CD8-positive, alpha-beta memory T cell (primary cell): ENCODE measurements at regions not wholly inside any gene's neighbourhood (a gene's known extent, or its start where the extent isn't known, plus 50 kb on each side); places are given as distances from the start of the nearest gene placed in this dataset.

Experiments
- CTCF ChIA-PET: fragments of 350-600 bp; sonication (Branson Sonifier 250); formaldehyde crosslinking; loops from one replicate; lab custom pipeline; 2021; ENCODE audit warnings: antibody characterized with exemption; lab: Charles Lee
- POLR2A ChIA-PET: fragments of 350-600 bp; sonication (Branson Sonifier 250); formaldehyde crosslinking; loops from one replicate; lab custom pipeline; 2021; ENCODE audit warnings: antibody characterized with exemption; lab: Charles Lee
- DNase-seq, 5 donors: peaks; one replicate each; pipeline versions ENCODE4 v3.0.0 to v3.0.0-alpha.2; 2020 to 2022; ENCODE audit warnings: mixed read lengths in 1 of 5
- H3K27ac ChIP-seq: one replicate; pipeline ENCODE4 v1.7.0; 2013; ENCODE audit warnings: low read depth, mild to moderate bottlenecking, low read length, moderate library complexity
- H3K27me3 ChIP-seq: 2 replicates; pipeline ENCODE4 v1.7.0; 2013; ENCODE audit warnings: low read length, mild to moderate bottlenecking; ENCODE audit not compliant: insufficient read depth, poor library complexity, severe bottlenecking
- H3K36me3 ChIP-seq: 2 replicates; pipeline ENCODE4 v1.7.0; 2013; ENCODE audit warnings: mild to moderate bottlenecking, low read length, moderate library complexity; ENCODE audit not compliant: insufficient read depth
- H3K4me1 ChIP-seq: 2 replicates; pipeline ENCODE4 v1.7.0; 2013; ENCODE audit warnings: mild to moderate bottlenecking, low read length, moderate library complexity; ENCODE audit not compliant: insufficient read depth
- H3K4me3 ChIP-seq: 2 replicates; pipeline ENCODE4 v1.7.0; 2013; ENCODE audit warnings: mild to moderate bottlenecking, low read length
- H3K9me3 ChIP-seq: 2 replicates; pipeline ENCODE4 v1.7.0; 2013; ENCODE audit warnings: mild to moderate bottlenecking, low read length
- H3K27ac Mint-ChIP-seq, 8 donors: one replicate each; pipeline ENCODE4 v1.8.0; 2020 to 2021; ENCODE audit warnings: mixed read lengths in 8 of 8, mild to moderate bottlenecking in 6 of 8, inconsistent platforms in 3 of 8, moderate library complexity in 3 of 8
- H3K27me3 Mint-ChIP-seq, 2 donors: one replicate each; pipeline ENCODE4 v1.8.0; 2020 to 2021; ENCODE audit warnings: mixed read lengths in 2 of 2, mild to moderate bottlenecking in 1 of 2, moderate library complexity in 1 of 2
- H3K36me3 Mint-ChIP-seq, 3 donors: one replicate each; pipeline ENCODE4 v1.8.0; 2020 to 2021; ENCODE audit warnings: mixed read lengths in 3 of 3, inconsistent platforms in 1 of 3, mild to moderate bottlenecking in 1 of 3
- H3K4me1 Mint-ChIP-seq, 3 donors: one replicate each; pipeline ENCODE4 v1.8.0; 2020 to 2021; ENCODE audit warnings: mixed read lengths in 3 of 3, inconsistent platforms in 1 of 3, mild to moderate bottlenecking in 1 of 3
- H3K4me3 Mint-ChIP-seq, 7 donors: one replicate each; pipeline ENCODE4 v1.8.0; 2020 to 2021; ENCODE audit warnings: mixed read lengths in 7 of 7, mild to moderate bottlenecking in 6 of 7, moderate library complexity in 4 of 7, inconsistent platforms in 2 of 7
- H3K9me3 Mint-ChIP-seq, 5 donors: one replicate each; pipeline ENCODE4 v1.8.0; 2020 to 2022; ENCODE audit warnings: mixed read lengths in 5 of 5, mild to moderate bottlenecking in 3 of 5, moderate library complexity in 2 of 5, inconsistent platforms in 1 of 5

GRCh38 chr3:83882701-83883100 is 1076.1 kb upstream of the CADM2 start:
- no peak for DNase-seq
- Histone ChIP-seq H3K4me1 (no peaks in the 10 kb centered on the region), H3K27me3 (no peaks in the 10 kb centered on the region), H3K27ac (no peak overlapping the region), H3K36me3 (no peaks in the 10 kb centered on the region), H3K9me3 (no peaks in the 10 kb centered on the region), H3K4me3 (no peak overlapping the region)
- H3K4me1 Mint-ChIP-seq, result no peaks in the 10 kb centered on the region
- no peaks in the 10 kb centered on the region for H3K27me3 Mint-ChIP-seq
- H3K36me3 Mint-ChIP-seq, result peaks cover 0 to 2% (median 0%) of the 10 kb centered on the region in 3 donors
- POLR2A ChIA-PET, result no interaction called here
- H3K4me3 Mint-ChIP-seq, result no peak overlapping the region
- no peak overlapping the region for H3K27ac Mint-ChIP-seq
- CTCF ChIA-PET, result no interaction called here
- peaks cover 2 to 33% (median 7%) of the 10 kb centered on the region in 5 donors for H3K9me3 Mint-ChIP-seq

- Histone ChIP-seq H3K27ac (no peak overlapping the region), H3K36me3 (no peaks in the 10 kb centered on the region), H3K4me1 (no peaks in the 10 kb centered on the region), H3K9me3 (no peaks in the 10 kb centered on the region), H3K4me3 (no peak overlapping the region), H3K27me3 (no peaks in the 10 kb centered on the region)
- ChIA-PET CTCF (no interaction called here), POLR2A (no interaction called here)
- no peak overlapping the region for H3K27ac Mint-ChIP-seq
- H3K36me3 Mint-ChIP-seq, result no peaks in the 10 kb centered on the region
- peaks cover 2 to 31% (median 8%) of the 10 kb centered on the region in 5 donors for H3K9me3 Mint-ChIP-seq
- H3K27me3 Mint-ChIP-seq, result no peaks in the 10 kb centered on the region
- H3K4me1 Mint-ChIP-seq, result no peaks in the 10 kb centered on the region
- no peak for DNase-seq
- H3K4me3 Mint-ChIP-seq, result no peak overlapping the region
Measured at GRCh38 chr3:83890039-83890762, 1068.6 kb upstream of the CADM2 start.

GRCh38 chr3:83890763-83891135 is 1068.0 kb upstream of the CADM2 start:
- no peaks in the 10 kb centered on the region for H3K27me3 Mint-ChIP-seq
- no peaks in the 10 kb centered on the region for H3K36me3 Mint-ChIP-seq
- no peaks in the 10 kb centered on the region for H3K27me3 ChIP-seq
- no peak overlapping the region for H3K27ac Mint-ChIP-seq
- peaks cover 2 to 30% (median 8%) of the 10 kb centered on the region in 5 donors for H3K9me3 Mint-ChIP-seq
- H3K4me3 Mint-ChIP-seq, result no peak overlapping the region
- no peaks in the 10 kb centered on the region for H3K9me3 ChIP-seq
- no peak overlapping the region for H3K4me3 ChIP-seq
- no peak overlapping the region for H3K27ac ChIP-seq
- H3K4me1 Mint-ChIP-seq, result no peaks in the 10 kb centered on the region
- ChIA-PET POLR2A (no interaction called here), CTCF (no interaction called here)
- no peaks in the 10 kb centered on the region for H3K36me3 ChIP-seq
- DNase-seq, result no peak
- no peaks in the 10 kb centered on the region for H3K4me1 ChIP-seq

DNA sequence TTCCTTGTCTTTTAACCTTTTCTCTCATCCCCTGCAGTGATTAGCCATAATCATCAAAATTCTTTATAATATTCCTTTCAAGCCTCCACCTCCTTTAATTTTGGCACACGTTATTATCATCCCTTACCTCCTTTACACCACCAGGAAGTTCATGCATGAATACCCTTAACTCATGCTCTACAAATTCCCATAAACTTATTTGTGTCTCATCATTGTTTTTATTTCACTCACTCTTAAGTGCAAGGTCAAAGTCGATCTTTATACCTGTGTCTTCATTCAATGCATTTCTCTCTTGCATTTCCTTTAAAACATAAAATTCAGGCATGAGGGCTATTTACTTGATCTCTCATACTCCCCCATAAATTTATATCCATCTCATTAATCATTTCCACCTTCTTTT is 1064.6 kb upstream of the CADM2 start:
- Mint-ChIP-seq H3K27me3 (no peaks in the 10 kb centered on the region), H3K4me3 (no peak overlapping the region), H3K27ac (no peak overlapping the region), H3K36me3 (no peaks in the 10 kb centered on the region), H3K4me1 (no peaks in the 10 kb centered on the region), H3K9me3 (peaks cover 2 to 36% (median 6%) of the 10 kb centered on the region in 5 donors)
- H3K4me3 ChIP-seq, result no peak overlapping the region
- no peaks in the 10 kb centered on the region for H3K9me3 ChIP-seq
- H3K36me3 ChIP-seq, result no peaks in the 10 kb centered on the region
- DNase-seq, result no peak
- H3K4me1 ChIP-seq, result no peaks in the 10 kb centered on the region
- no peak overlapping the region for H3K27ac ChIP-seq
- no peaks in the 10 kb centered on the region for H3K27me3 ChIP-seq
- CTCF ChIA-PET, result no interaction called here
- POLR2A ChIA-PET, result no interaction called here

DNA sequence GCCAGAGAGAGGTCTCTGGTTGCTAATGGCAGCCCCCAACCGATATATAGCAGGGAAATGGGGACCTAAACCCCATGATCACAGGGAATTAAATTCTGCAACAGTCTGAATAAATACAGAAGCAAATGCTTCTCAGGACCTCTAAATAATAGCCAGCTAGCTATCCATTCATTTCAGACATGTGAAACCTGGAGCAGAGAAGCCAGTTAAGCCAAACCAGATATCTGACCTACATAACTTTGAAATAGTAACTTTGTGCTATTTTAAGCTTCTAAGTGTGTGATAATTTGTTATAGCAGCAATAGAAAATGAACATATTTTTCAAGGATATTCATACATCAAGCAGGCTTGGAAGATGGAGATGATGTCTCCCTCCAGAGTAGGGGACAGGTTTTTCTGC is 1062.9 kb upstream of the CADM2 start:
- Histone ChIP-seq H3K9me3 (no peaks in the 10 kb centered on the region), H3K4me1 (no peaks in the 10 kb centered on the region), H3K27me3 (no peaks in the 10 kb centered on the region), H3K4me3 (no peak overlapping the region), H3K36me3 (no peaks in the 10 kb centered on the region), H3K27ac (no peak overlapping the region)
- Mint-ChIP-seq H3K9me3 (peaks cover 2 to 47% (median 11%) of the 10 kb centered on the region in 5 donors), H3K4me3 (no peak overlapping the region), H3K36me3 (no peaks in the 10 kb centered on the region), H3K4me1 (no peaks in the 10 kb centered on the region), H3K27me3 (no peaks in the 10 kb centered on the region), H3K27ac (no peak overlapping the region)
- CTCF ChIA-PET, result no interaction called here
- DNase-seq, result no peak
- POLR2A ChIA-PET, result no interaction called here

GRCh38 chr3:83902787-83903533 is 1055.8 kb upstream of the CADM2 start:
- Histone ChIP-seq H3K9me3 (no peaks in the 10 kb centered on the region), H3K27me3 (no peaks in the 10 kb centered on the region), H3K27ac (no peak overlapping the region), H3K4me1 (no peaks in the 10 kb centered on the region), H3K4me3 (no peak overlapping the region), H3K36me3 (no peaks in the 10 kb centered on the region)
- CTCF ChIA-PET, result no interaction called here
- no peaks in the 10 kb centered on the region for H3K36me3 Mint-ChIP-seq
- peaks cover 0 to 1% of the 10 kb centered on the region in 2 donors for H3K27me3 Mint-ChIP-seq
- H3K4me3 Mint-ChIP-seq, result no peak overlapping the region
- POLR2A ChIA-PET, result no interaction called here
- no peaks in the 10 kb centered on the region for H3K4me1 Mint-ChIP-seq
- no peak overlapping the region for H3K27ac Mint-ChIP-seq
- peaks cover 0 to 41% (median 12%) of the 10 kb centered on the region in 5 donors for H3K9me3 Mint-ChIP-seq
- no peak for DNase-seq

GRCh38 chr3:83913381-83913780 is 1045.4 kb upstream of the CADM2 start:
- Histone ChIP-seq H3K4me3 (no peak overlapping the region), H3K9me3 (no peaks in the 10 kb centered on the region), H3K36me3 (no peaks in the 10 kb centered on the region), H3K27me3 (no peaks in the 10 kb centered on the region), H3K4me1 (no peaks in the 10 kb centered on the region), H3K27ac (no peak overlapping the region)
- POLR2A ChIA-PET, result no interaction called here
- no peaks in the 10 kb centered on the region for H3K27me3 Mint-ChIP-seq
- DNase-seq, result no peak
- H3K27ac Mint-ChIP-seq, result no peak overlapping the region
- H3K36me3 Mint-ChIP-seq, result no peaks in the 10 kb centered on the region
- H3K9me3 Mint-ChIP-seq, result peaks cover 0 to 8% (median 6%) of the 10 kb centered on the region in 5 donors
- no peaks in the 10 kb centered on the region for H3K4me1 Mint-ChIP-seq
- H3K4me3 Mint-ChIP-seq, result no peak overlapping the region
- CTCF ChIA-PET, result no interaction called here

- peaks cover 3% of the 10 kb centered on the region for H3K9me3 ChIP-seq
- ChIA-PET POLR2A (no interaction called here), CTCF (no interaction called here)
- no peak overlapping the region for H3K4me3 Mint-ChIP-seq
- H3K27ac Mint-ChIP-seq, result no peak overlapping the region
- no peak for DNase-seq
- H3K27me3 ChIP-seq, result no peaks in the 10 kb centered on the region
- H3K36me3 Mint-ChIP-seq, result no peaks in the 10 kb centered on the region
- no peaks in the 10 kb centered on the region for H3K36me3 ChIP-seq
- H3K4me1 Mint-ChIP-seq, result no peaks in the 10 kb centered on the region
- no peak overlapping the region for H3K27ac ChIP-seq
- H3K9me3 Mint-ChIP-seq, result peaks cover 20 to 39% (median 30%) of the 10 kb centered on the region in 5 donors
- no peaks in the 10 kb centered on the region for H3K27me3 Mint-ChIP-seq
- H3K4me3 ChIP-seq, result no peak overlapping the region
- H3K4me1 ChIP-seq, result no peaks in the 10 kb centered on the region
Measured at GRCh38 chr3:83926291-83926690, 1032.5 kb upstream of the CADM2 start.
